ENCODE measurements at regions not wholly inside any gene's neighbourhood (a gene's known extent, or its start where the extent isn't known, plus 50 kb on each side); places are given as distances from the start of the nearest gene placed in this dataset.

DNA sequence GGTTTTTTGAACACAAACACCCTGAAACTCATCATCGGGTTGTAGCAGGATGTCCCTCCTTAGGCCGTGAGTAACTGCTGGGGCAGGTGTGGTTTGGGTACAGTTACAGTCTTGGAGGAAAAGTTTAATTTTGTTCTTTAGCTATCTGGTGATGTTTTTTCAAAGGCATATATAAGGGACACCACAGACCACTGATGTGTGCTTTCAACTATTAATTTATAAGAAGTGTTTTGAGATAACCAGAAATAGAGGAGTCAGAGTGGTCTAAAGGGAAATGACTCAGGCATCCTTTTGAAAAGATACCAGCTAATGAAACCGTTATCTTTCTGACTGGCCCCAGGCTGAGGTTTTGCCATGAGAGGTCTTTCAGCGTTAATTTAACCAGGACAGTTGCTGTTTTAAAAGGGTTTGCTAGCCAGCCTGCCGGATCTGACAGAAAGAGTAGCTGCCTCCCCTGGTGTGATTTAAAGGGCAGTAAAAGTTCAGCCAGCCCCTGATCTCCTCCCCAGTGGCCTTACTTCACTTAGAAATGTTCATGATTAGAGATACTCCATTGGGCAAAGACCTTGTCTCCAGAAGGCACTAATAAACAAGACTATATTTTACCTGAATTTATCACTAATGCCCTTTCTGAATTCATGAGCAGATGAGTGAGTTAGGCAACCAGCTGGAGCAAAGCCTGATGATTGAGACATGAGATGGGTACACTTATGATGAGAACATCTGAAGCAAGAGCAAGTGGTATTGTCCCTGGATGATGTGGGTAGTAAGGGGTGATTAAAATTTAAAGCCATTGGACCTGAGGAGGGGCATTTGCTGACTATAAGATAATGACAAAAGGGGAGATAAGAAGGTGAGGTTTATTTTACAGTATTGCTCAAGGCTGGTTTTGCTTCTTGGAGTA lies 482.5 kb upstream of the TBL1XR1 start:
- ChIA-PET POLR2A (ENCODE audit: low non-redundant PET) (no interaction called here), CTCF (interaction anchor here (0.6 kb wide), 1 partner anchor 320 kb away, joined by 3 read pairs; no protein-coding TSS in a partner anchor)
- Histone ChIP-seq H3K4me3 (ENCODE audit: low read depth, low read length, poor library complexity, severe bottlenecking) (no peak overlapping the region), H3K9me3 (ENCODE audit: low read depth, low read length, poor library complexity, severe bottlenecking) (no peaks in the 10 kb centered on the region), H3K36me3 (ENCODE audit: insufficient read depth, low read length, poor library complexity, severe bottlenecking) (no peaks in the 10 kb centered on the region), H3K4me1 (ENCODE audit: insufficient read depth, low read length, poor library complexity, severe bottlenecking) (peaks cover 38% of the 10 kb centered on the region), H3K27me3 (replicated peaks; ENCODE audit: insufficient read depth, low read depth, low read length, poor library complexity) (no peaks in the 10 kb centered on the region), H3K27ac (ENCODE audit: low read depth, low read length, poor library complexity, severe bottlenecking) (no peak overlapping the region)
- DNase-seq (ENCODE audit: low spot score), result no peak
- no TSS peak for BruUV-seq (replicated peaks)
- intact Hi-C loops (cut with micrococcal nuclease; ENCODE audit: unreplicated experiment), result loop anchor here (10.0 kb wide), 1 partner anchor 605 kb away; no protein-coding TSS in a partner anchor
- no peak for TF ChIP-seq EZH2 (IDR thresholded peaks at IDR 0.05; ENCODE audit: borderline replicate concordance, low read depth, low read length, poor library complexity, severe bottlenecking)
- TF ChIP-seq, protein P1, sequence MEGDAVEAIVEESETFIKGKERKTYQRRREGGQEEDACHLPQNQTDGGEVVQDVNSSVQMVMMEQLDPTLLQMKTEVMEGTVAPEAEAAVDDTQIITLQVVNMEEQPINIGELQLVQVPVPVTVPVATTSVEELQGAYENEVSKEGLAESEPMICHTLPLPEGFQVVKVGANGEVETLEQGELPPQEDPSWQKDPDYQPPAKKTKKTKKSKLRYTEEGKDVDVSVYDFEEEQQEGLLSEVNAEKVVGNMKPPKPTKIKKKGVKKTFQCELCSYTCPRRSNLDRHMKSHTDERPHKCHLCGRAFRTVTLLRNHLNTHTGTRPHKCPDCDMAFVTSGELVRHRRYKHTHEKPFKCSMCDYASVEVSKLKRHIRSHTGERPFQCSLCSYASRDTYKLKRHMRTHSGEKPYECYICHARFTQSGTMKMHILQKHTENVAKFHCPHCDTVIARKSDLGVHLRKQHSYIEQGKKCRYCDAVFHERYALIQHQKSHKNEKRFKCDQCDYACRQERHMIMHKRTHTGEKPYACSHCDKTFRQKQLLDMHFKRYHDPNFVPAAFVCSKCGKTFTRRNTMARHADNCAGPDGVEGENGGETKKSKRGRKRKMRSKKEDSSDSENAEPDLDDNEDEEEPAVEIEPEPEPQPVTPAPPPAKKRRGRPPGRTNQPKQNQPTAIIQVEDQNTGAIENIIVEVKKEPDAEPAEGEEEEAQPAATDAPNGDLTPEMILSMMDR (conservative IDR thresholded peaks at IDR 0.05; ENCODE audit: low read depth, low read length), result no peak

DNA sequence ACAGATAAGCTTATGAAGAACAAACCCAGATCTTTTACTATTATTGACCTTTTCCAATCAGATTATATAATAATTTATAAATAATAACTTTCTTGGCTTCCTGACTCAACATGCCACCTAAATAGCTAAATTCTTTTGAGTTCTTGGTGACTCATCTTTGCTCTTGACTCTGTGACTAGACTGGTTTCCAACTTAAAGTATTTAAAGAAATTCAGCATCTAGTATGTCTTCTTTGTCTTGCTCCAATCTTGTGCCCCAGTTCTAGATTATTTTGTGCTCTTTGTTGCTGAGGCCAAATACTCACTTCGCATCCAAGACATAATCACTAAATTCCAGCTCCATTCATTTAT lies 483.2 kb upstream of the TBL1XR1 start:
- H3K9me3 ChIP-seq (ENCODE audit: low read depth, low read length, poor library complexity, severe bottlenecking), result no peaks in the 10 kb centered on the region
- TF ChIP-seq, protein P1 (conservative IDR thresholded peaks at IDR 0.05; ENCODE audit: low read depth, low read length), result no peak
- no peaks in the 10 kb centered on the region for H3K27me3 ChIP-seq (replicated peaks; ENCODE audit: insufficient read depth, low read depth, low read length, poor library complexity)
- H3K4me3 ChIP-seq (ENCODE audit: low read depth, low read length, poor library complexity, severe bottlenecking), result no peak overlapping the region
- no peak for DNase-seq (ENCODE audit: low spot score)
- intact Hi-C loops (cut with micrococcal nuclease; ENCODE audit: unreplicated experiment), result loop anchor here (10.0 kb wide), 1 partner anchor 606 kb away; no protein-coding TSS in a partner anchor
- POLR2A ChIA-PET (ENCODE audit: low non-redundant PET), result no interaction called here
- no peaks in the 10 kb centered on the region for H3K36me3 ChIP-seq (ENCODE audit: insufficient read depth, low read length, poor library complexity, severe bottlenecking)
- CTCF ChIA-PET, result interaction anchor here (0.6 kb wide), 1 partner anchor 321 kb away, joined by 3 read pairs; no protein-coding TSS in a partner anchor
- peaks cover 38% of the 10 kb centered on the region for H3K4me1 ChIP-seq (ENCODE audit: insufficient read depth, low read length, poor library complexity, severe bottlenecking)
- BruUV-seq (replicated peaks), result no TSS peak
- H3K27ac ChIP-seq (ENCODE audit: low read depth, low read length, poor library complexity, severe bottlenecking), result no peak overlapping the region

- BruUV-seq (replicated peaks), result no TSS peak
- DNase-seq (ENCODE audit: low spot score), result peak; percentile 50
Observed at GRCh38 chr3:177681156-177681555, 483.9 kb upstream of the TBL1XR1 start.

More at GRCh38 chr3:177681156-177681555, 483.9 kb upstream of the TBL1XR1 start:
- Histone ChIP-seq H3K27ac (ENCODE audit: low read depth, low read length, poor library complexity, severe bottlenecking) (no peak overlapping the region), H3K4me3 (ENCODE audit: low read depth, low read length, poor library complexity, severe bottlenecking) (no peak overlapping the region), H3K36me3 (ENCODE audit: insufficient read depth, low read length, poor library complexity, severe bottlenecking) (no peaks in the 10 kb centered on the region), H3K9me3 (ENCODE audit: low read depth, low read length, poor library complexity, severe bottlenecking) (no peaks in the 10 kb centered on the region), H3K27me3 (replicated peaks; ENCODE audit: insufficient read depth, low read depth, low read length, poor library complexity) (no peaks in the 10 kb centered on the region), H3K4me1 (ENCODE audit: insufficient read depth, low read length, poor library complexity, severe bottlenecking) (peaks cover 31% of the 10 kb centered on the region)
- TF ChIP-seq EZH2 (IDR thresholded peaks at IDR 0.05; ENCODE audit: borderline replicate concordance, low read depth, low read length, poor library complexity, severe bottlenecking), result no peak
- TF ChIP-seq, protein P1 (conservative IDR thresholded peaks at IDR 0.05; ENCODE audit: low read depth, low read length), result no peak
- intact Hi-C loops (cut with micrococcal nuclease; ENCODE audit: unreplicated experiment), result loop anchor here (10.0 kb wide), 1 partner anchor 606 kb away; no protein-coding TSS in a partner anchor
- ChIA-PET POLR2A (ENCODE audit: low non-redundant PET) (no interaction called here), CTCF (no interaction called here)

Data from A673 (cell line).